ENCODE measurements at regions not wholly inside any gene's neighbourhood (a gene's known extent, or its start where the extent isn't known, plus 50 kb on each side); places are given as distances from the start of the nearest gene placed in this dataset.
"Not testable (repeated sequence)": the region's sequence is repeated elsewhere in the genome, so short reads cannot be mapped to it uniquely, and the experiment has no call there.

- no peak for DNase-seq
Observed at GRCh38 chr6:135658481-135658880, 160.9 kb upstream of the AHI1 start.

GRCh38 chr6:135658916-135659315 is 161.4 kb upstream of the AHI1 start:
- no peak for DNase-seq

- DNase-seq: no peak
Observed at GRCh38 chr6:135664527-135664926, 167.0 kb upstream of the AHI1 start.

GRCh38 chr6:135665935-135666334 is 168.4 kb upstream of the AHI1 start:
- no peak for DNase-seq

GRCh38 chr6:135667691-135668455 is 170.3 kb upstream of the AHI1 start:
- DNase-seq: no peak

GRCh38 chr6:135672256-135672655 is 174.7 kb upstream of the AHI1 start:
- no peak for DNase-seq

- no peak for DNase-seq
Observed at GRCh38 chr6:135673501-135674309, 176.2 kb upstream of the AHI1 start.

GRCh38 chr6:135675026-135675425 is 176.5 kb upstream of the PDE7B start:
- DNase-seq: no peak

GRCh38 chr6:135675862-135676261 is 175.6 kb upstream of the PDE7B start:
- DNase-seq: peak; percentile 57

- DNase-seq: no peak
Observed at GRCh38 chr6:135680964-135681913, 170.3 kb upstream of the PDE7B start.

- no peak for DNase-seq
Observed at GRCh38 chr6:135686784-135687301, 164.7 kb upstream of the PDE7B start.

- not testable (repeated sequence) for DNase-seq
Observed at GRCh38 chr6:135688476-135688875, 163.0 kb upstream of the PDE7B start.

GRCh38 chr6:135692426-135692825 is 159.1 kb upstream of the PDE7B start:
- DNase-seq: no peak

- no peak for DNase-seq
Observed at GRCh38 chr6:135693811-135694370, 157.6 kb upstream of the PDE7B start.

GRCh38 chr6:135699705-135700104 is 151.8 kb upstream of the PDE7B start:
- DNase-seq: no peak

- DNase-seq: no peak
Observed at GRCh38 chr6:135701426-135701825, 150.1 kb upstream of the PDE7B start.

GRCh38 chr6:135703007-135703406 is 148.5 kb upstream of the PDE7B start:
- no peak for DNase-seq

- DNase-seq: no peak
Observed at GRCh38 chr6:135703621-135704020, 147.9 kb upstream of the PDE7B start.

GRCh38 chr6:135707426-135707825 is 144.1 kb upstream of the PDE7B start:
- DNase-seq: no peak

GRCh38 chr6:135710042-135710441 is 141.5 kb upstream of the PDE7B start:
- no peak for DNase-seq

- DNase-seq: no peak
Observed at GRCh38 chr6:135722190-135722589, 129.3 kb upstream of the PDE7B start.

GRCh38 chr6:135722679-135723078 is 128.8 kb upstream of the PDE7B start:
- DNase-seq: no peak
